SKM-1 treated with dmso at 0.1 percent for 144 hours (cell line): ENCODE measurements at regions not wholly inside any gene's neighbourhood (a gene's known extent, or its start where the extent isn't known, plus 50 kb on each side); places are given as distances from the start of the nearest gene placed in this dataset.
A peak's percentile ranks its signal among the peaks of the same experiment; 100 is the strongest.
"Not testable (repeated sequence)": the region's sequence is repeated elsewhere in the genome, so short reads cannot be mapped to it uniquely, and the experiment has no call there.

Source experiments
- DNase-seq: peaks from one replicate; lab custom pipeline; 2025; ENCODE audit not compliant: unreplicated experiment; lab: John Stamatoyannopoulos, UW

GRCh38 chr5:155114655-155115054 lies 101.1 kb downstream of the KIF4B start:
- DNase-seq = no peak

- DNase-seq = no peak
These were observed 103.1 kb downstream of the KIF4B start for GRCh38 chr5:155116456-155117251.

GRCh38 chr5:155125551-155126095 lies 112.1 kb downstream of the KIF4B start:
- no peak for DNase-seq

GRCh38 chr5:155126573-155126972 lies 113.0 kb downstream of the KIF4B start:
- DNase-seq = no peak

- no peak for DNase-seq
These were observed 114.0 kb downstream of the KIF4B start for GRCh38 chr5:155127552-155127951.

GRCh38 chr5:155128786-155129512 lies 115.4 kb downstream of the KIF4B start:
- DNase-seq = no peak

GRCh38 chr5:155129513-155129880 lies 115.9 kb downstream of the KIF4B start:
- no peak for DNase-seq

GRCh38 chr5:155134130-155134529 lies 120.6 kb downstream of the KIF4B start:
- no peak for DNase-seq

- no peak for DNase-seq
These were observed 122.8 kb downstream of the KIF4B start for GRCh38 chr5:155136216-155136850.

- DNase-seq = no peak
These were observed 124.1 kb downstream of the KIF4B start for GRCh38 chr5:155137683-155138082.

GRCh38 chr5:155140646-155141045 lies 127.1 kb downstream of the KIF4B start:
- DNase-seq = no peak

GRCh38 chr5:155144956-155145355 lies 131.4 kb downstream of the KIF4B start:
- DNase-seq = no peak

GRCh38 chr5:155147222-155147621 lies 133.7 kb downstream of the KIF4B start:
- DNase-seq = no peak

GRCh38 chr5:155148694-155149093 lies 135.1 kb downstream of the KIF4B start:
- DNase-seq = no peak

- peak; percentile 61 for DNase-seq
These were observed 136.5 kb downstream of the KIF4B start for GRCh38 chr5:155150012-155150411.

- no peak for DNase-seq
These were observed 141.4 kb downstream of the KIF4B start for GRCh38 chr5:155154973-155155372.

- not testable (repeated sequence) for DNase-seq
These were observed 149.5 kb downstream of the KIF4B start for GRCh38 chr5:155163084-155163483.

- no peak for DNase-seq
These were observed 154.2 kb downstream of the KIF4B start for GRCh38 chr5:155167736-155168135.

GRCh38 chr5:155181542-155181941 lies 168.0 kb downstream of the KIF4B start:
- DNase-seq = no peak

- no peak for DNase-seq
These were observed 175.9 kb downstream of the KIF4B start for GRCh38 chr5:155189476-155189875.

GRCh38 chr5:155189981-155190380 lies 176.4 kb downstream of the KIF4B start:
- no peak for DNase-seq

- no peak for DNase-seq
These were observed 179.5 kb downstream of the KIF4B start for GRCh38 chr5:155193029-155193428.
